ENCODE measurements at regions not wholly inside any gene's neighbourhood (a gene's known extent, or its start where the extent isn't known, plus 50 kb on each side); places are given as distances from the start of the nearest gene placed in this dataset.

DNA sequence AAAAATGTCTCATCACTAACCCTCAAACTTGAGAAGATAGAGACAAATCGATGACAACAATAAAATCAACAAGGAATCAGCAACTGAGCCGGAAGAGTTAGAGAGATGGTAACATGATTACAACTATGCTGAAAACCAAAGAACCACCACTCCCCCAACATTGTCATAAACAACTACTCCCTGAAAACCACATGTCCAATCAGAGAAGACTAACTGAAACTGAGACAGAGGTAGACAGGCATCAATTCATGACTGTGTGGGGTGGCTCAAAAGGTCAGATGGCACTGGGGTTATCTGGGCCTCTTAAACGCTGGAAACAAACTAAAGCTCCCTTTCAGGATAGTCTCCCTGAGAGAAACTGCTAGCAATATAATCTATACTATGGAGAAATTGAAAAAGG is 488.8 kb downstream of the KCTD12 start:
- no peak for DNase-seq

DNA sequence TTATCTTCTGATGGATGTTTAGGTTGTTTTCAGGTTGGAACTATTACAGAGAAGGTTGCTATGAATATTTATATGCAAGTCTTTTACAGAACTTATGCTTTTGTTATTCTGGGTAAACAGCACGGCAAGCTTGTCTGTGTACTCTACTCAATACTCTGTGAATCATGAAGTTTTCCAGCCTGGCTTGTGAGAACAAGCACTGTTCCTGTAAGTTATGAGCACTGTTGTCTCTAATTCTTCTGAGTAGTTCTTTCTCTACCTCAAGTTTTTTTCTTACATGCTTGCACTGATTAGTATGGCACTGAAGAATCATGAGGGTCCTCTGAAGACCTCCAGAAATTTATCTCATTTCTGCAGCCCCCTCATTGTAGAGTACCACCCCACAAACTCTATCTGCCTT is 496.9 kb downstream of the KCTD12 start:
- no peak for DNase-seq

DNA sequence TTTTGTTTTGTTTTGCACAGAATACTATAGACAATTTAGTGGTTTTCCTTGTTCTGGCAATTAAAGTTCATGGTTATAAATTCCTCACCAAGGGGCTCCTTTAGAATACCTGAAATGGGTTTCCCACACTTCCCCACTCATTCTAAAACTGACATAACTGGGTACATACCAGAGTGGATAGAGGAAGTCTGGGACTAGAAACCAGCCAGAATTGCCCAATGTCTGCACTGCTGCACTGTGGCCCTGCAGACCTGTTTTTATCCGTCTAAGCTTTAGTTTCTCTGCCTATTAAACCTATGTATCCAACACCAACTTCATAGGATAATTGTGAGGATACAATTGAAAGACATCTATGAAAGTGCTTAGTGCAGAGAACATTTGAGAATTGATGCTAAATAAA is 498.6 kb downstream of the KCTD12 start:
- DNase-seq, result no peak

DNA sequence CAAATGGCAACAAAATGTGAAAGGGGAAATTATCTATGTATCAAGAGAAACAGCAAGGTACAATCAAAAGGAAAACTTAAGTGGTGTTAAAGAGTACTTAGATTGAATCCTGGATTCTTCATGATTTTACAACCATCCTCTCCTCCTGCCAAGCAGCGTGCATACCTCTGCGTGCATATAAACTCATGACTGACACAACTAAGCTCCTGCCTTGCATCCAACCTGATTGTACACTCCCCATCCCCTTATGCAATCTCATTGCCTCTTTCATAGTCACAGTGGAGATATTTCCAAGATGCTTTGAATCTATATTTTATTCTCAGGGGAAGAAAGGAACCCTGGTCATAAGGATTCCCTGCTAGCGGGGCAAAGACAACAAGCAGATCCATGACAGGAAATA is 499.9 kb downstream of the KCTD12 start:
- no peak for DNase-seq

DNA sequence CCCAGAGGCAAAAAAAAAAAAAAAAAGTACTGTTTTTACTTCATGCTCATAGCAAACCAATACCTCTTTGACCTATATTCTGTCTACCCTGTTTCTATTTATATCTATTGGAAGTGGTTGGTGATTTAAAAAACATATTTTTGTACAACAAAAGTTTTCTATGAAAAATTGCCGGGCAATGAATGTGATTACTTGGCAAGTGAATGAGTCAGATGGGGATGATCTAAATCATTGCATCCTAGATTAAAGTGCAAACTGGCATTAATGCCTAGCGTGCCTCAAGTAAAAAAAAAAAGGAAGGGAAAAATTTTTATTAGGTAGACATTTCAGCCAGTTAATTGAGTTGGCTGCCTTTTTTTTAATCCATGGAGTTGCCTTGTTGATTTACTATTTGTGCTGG is 500.6 kb downstream of the KCTD12 start:
- DNase-seq, result no peak

DNA sequence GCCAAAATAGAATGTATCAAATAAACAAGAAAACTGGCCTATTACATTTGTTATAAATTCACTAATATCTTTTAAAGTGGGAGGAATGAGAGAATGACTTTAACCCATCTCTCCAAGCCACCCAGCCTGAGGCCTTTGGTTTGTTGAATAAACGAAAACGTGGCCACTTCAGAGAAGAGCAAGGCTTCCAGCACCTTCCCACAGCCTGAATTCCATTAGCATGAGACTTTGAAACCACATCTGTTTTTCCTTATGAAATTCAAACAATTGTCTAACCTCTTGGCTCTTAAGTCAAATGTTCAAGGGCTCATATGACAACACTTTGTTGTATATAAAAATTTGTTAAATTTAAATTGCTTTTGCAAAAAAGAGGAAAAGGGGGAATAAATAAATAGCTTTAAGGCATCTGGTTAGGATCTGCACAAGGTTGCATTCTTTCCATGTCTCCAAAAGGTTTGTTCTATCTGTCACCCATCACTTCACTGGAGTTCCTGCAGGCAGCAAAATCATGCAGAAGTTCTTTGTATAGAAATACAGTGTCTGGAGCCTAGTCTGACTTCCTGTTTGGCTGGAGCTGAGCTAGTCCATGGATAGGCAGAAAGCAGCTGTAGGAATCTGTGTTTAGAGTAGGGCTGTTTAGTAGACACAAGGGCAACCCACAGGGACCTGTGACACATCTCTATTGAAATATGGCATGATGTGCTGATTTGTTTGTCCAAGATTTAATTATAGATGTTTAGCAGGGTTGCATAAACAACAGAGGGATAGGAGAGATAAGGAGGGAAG is 502.3 kb downstream of the KCTD12 start:
- DNase-seq, result no peak

DNA sequence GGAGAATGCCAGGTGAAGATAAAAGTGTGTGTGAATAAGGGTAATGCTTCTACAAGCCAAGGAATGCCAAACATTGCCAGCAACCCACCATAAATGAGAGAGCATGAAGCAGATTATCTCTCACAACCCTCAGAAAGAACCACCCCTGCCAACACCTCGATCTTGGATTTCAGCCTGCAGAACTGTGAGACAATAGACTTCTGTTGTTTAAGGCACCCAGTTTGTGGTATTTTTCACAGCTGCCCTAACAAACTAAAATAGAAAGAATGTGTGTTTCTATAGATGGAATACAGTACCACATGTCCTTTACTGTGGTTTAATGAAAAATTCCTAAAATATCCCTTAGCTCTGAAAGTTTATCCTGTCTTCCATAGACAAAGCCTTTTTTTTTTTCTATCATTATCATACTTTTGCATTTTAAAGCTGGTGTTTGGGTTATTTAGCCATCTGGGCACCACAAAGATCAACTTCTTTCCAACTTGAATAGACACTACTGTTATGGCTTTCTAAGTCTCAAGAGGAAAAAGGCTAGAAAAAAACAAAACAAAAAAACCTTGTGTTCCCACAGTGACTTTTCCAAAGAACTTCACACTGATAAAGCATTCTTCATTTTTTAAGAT is 505.6 kb downstream of the KCTD12 start:
- no peak for DNase-seq

DNA sequence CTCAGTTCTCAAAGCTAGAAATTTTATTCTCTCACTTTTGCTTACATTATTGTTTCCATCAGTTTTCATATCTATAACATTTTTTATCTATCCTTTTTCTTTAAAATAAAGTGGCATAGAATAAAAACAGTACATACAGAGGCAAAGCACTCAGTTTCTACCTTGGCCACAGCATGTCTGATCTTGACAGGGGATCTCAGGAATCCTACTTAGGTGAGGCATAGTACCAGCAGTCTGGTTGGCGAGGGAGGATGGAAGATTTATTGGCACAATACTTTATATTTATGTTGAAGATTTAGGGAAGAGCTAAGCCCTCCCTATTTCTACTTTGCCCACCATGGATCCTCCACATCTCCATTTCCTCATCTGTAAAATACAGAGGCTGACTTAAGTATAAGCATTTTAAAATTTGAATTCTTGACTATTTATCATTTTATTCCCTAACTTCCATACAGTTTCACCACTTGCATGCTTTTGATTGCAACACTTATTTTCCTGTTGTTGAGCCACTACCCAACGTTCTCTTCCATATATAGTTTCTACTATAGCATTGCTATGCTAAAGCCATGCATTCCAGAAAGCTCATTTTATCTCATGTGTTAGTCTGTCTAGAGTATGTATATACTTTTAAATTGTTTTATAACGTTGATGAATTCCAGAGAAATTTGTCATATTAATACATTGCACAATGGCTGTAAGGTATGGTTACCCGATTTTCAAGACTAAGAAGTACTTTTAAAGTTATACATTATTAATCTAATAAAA is 506.7 kb downstream of the KCTD12 start:
- no peak for DNase-seq

DNA sequence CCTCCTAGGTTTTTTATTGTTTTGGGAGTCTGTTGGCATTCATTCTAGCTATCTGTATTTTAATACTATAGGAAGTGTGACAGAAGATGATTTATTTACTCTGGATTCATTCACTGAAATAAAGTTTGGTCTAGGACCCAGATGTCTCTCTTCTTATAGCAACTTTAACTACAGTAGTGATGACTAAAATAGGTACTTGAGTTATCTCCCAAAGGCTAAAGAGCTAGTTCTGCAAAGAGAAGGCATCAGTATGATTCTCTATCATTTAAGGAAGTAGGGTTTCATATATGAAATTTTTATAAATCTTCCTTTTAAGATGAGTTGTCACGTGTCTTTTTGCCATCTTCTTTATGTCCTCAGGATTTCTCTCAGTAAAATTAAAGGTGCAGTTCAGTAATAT is 507.4 kb downstream of the KCTD12 start:
- DNase-seq, result no peak

DNA sequence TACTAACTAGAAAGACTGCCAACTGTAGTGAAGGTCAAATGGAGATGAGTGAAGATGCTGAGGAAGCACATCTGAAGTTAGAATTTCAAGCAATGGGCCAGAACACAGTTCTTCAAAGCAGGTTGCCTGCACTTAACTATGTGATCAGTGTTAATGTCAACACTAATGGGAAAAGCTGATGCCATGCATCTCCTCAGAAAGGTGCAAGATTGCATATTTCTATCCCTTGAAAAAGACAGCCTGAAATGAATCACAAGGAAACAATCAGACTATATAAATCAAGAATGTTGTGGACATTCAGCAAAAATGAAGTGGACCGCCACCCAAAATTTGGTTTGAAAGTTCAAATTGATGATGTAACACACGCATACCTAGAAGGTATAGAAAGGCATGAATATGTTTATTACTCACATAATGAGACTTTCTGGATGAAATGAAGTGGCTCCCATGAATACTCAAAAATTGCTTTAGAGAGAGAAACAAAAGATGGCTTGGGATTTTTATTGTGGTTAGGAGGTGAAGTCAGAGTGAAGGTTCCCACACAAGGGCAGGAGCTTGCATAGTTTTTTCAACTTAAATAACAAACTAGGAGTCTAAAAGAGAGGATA is 522.4 kb downstream of the KCTD12 start:
- DNase-seq, result no peak

DNA sequence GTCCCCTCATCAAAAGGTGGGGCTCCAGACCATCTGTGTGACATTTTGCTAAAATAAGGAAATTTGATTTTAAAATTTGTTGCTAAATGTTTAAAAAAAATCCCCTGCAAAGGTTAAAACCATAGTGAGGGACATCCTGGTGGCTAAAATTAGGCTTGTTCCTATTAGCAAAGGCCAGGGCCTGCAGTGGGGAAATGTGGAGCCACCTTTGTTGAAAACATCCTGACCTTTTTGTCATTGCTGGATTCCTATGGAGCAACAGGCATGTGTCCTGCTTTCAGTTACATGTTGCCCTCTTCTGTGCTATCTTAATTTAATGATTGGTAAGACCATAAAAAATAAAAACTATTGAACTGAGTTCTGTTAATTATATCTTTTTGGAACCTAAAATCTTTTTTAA is 524.3 kb downstream of the KCTD12 start:
- no peak for DNase-seq

DNA sequence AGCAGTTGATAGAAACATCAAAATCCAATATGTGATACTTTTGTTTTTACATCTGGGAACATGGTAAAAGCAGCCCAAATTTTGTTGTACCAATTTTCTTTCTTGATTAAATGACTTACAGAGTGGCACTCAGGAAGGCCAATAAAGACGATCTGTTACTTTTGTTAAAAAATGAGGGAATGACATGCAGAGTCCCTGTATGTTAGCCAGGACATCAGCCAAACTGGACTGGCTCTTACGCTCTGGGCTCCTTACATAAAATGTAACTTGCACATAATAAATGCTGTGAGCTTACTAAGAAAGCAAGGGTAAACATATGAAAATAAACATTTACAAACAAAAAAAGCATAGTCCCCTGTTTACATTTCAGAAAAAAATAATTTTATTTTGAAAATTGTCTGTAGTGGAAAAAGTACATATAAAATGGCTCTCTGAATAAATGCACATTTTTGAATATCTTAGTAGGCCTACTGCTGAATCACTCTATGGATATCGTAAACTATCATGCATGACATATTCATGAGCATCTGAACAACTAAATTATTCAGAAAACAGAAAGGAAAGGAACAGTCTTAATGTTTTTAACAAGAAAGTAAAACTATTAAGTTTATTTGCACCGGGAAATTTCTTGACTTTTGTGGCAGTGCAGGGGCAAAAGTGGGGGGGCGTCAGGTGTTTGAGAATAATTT is 534.5 kb downstream of the KCTD12 start:
- DNase-seq, result no peak

DNA sequence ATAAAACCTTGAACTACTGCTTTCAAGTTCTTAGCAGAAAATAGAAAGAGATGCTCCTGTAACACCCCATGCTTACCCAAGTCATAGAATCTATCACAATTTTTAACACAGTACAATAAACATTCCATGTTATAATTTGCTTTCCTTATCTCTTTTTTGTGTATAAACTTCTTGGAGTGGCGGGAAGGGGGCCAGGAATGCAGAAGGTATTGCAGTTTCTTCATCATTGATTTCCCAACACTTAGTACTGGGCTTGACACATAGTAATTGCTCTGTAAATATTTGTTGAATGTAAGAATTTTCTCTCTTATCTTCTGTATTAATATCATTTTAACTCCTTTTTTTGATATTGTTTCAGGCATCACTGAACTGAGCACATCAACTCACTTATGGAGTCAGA is 535.8 kb downstream of the KCTD12 start:
- DNase-seq, result no peak

DNA sequence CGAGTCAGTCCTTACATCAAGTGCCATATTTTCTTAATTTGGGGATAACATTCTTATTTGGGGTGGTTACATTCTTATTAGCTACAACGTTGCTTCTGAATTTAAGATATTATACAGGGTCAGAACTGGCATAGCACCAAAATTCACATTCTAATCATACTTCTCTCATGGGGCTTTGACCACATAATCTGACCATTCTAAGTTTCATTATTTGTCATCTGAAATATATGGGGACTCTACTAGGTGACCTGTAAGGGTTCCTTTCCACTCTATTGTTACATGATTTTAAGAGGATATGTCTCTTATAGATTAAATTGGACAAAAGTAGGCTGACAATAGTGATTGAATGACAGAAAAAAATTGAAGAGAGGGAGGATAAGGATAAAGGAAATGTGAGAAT is 536.5 kb downstream of the KCTD12 start:
- DNase-seq, result no peak

DNA sequence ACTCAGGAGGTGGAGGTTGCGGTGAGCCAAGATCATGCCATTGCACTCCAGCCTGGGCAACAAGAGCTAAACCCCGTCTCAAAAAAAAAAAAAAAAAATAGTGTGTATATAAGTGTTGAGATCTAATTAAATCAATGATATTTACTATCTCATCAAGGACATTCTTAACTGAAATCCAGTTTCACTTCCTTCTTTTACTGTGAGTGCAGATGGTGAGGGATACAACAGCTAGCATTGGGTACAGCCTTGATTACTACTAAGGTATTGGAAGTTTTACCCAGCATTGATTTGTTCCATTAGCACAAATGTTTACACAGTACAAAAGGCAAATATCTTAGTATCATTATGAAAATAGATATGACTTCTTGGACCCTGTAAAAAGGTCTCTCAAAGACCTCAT is 546.6 kb downstream of the KCTD12 start:
- DNase-seq, result no peak

DNA sequence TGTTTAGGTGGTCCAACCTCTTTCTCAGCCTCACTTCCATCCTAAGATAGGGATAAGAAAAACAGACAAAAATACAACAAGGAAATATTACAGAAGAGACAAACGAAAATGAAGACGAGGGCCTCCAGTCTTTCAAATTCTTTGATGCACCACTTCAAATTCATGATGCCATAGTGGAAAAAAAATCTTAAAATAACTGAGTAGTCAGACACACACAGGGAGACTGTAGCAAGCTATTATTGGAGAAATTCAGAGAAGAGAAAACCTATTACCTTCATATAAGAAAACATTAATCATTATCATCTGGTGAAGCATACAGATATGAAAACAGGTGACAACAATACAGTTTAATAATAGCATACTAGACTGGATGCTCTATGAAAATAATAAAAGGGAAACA is 548.2 kb downstream of the KCTD12 start:
- DNase-seq, result no peak

DNA sequence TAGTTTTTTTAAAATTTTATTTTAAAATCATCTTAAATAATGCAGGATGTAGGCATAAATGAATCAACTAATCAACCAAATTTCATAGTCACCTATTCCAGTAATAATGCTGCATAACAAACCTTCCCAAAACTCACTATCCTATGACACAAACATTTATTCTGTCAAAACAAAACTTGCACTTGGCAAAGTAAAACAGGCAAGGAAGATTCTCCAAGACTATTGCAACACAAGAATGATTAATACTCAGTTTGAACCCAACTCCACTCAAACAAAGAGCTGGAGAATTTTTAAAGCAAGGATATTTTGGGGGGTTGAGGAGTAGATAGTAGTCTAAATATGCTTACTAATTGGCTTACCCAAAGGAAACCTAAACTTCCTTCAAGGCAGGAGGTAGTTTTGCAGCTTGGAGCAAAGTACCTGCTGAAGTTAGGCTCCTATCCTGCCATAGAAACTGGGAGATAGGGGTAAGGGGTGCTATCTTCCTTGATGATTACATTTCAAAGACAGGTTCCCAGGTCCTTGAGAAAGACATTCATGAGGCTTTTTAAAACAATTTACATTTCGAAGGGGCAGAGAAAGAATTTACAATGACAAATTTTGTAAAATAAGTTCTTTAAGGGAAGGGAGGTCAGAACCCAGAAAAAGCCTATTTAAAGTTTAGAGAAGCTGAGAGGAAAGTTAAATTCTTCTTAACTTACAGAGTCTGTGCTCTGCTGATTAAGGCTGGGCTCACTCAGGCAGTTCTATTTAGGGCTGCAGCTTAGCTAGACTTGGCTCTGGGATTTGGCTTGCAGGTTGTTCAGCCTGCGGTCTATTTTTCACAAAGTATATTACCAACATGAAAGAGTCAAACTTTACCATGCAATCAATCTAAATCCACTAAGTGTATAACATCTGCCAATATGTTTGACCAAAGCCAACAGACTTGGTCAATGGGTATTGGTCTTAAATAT is 549.0 kb downstream of the KCTD12 start:
- DNase-seq, result no peak

DNA sequence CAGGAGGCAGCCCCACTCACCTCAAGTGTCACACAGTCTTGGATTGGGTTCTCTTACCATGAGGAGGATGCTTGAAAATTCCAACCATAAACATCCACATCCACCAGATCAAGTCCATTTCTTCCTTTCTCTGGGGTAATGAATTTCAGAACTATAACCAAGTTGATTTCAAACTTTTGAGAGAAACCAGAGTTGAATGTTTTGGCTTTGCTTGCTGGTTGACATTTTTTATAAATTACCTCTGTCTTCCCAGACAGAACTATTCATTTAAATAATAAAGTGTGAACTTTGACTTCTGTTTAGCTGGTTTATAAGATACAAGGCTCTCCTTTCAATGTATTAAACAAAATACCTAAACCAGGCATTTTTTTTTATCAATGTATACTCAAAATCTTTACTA is 550.7 kb downstream of the KCTD12 start:
- DNase-seq, result no peak

DNA sequence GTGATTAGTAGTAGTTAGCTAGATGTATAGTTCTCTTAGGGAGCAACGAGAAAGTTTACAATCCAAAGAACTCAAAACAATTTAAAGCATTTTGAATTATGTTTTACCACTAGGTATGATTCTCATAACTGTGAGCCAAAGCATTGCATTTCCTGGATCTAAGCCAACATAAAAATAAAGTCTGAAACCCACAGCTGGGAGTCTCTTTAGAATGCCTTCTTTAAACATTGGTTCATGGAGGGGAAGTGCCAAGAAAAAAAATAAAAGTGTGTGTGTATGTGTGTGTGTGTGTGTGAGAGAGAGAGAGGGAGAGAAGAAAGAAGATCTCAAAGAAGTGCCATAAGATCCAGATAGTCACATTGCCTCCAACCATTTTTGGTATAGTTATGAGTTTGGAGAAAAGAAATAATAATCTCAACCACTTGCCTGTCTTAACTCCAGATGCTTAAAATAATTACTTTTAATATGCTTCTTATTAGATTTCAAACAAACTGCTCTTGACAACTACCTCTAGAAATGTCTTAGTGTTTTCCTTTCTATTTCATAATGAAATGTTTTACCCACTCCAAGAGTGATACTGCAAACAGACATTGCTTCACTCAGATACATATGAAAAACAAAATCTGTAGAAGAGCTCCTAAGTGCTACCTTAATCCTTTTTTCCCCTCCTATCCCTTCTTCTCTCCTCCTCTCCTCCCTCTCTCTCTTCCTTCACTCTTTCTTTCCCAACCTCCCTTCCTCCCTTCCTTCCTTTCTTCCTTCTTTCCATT is 554.1 kb downstream of the KCTD12 start:
- no peak for DNase-seq

DNA sequence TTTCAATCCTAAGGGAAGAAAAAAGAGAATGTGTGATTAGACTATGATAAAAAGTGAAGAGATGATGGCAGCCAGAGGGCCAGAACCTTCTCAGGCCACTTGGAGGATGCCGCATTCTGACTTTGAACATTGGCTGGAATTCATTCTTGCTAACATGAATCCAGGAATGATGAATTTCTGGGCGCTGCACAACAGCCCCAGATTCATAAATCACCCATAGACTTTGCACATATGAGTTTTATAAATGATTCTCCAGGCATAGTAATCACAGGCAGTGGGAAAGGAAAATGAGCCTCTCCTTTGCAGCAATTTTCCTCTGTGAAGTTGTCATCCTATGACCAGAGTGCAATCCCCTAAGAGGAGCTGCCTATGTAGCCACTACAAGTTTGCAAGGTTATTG is 555.4 kb downstream of the KCTD12 start:
- DNase-seq, result no peak
